GM12891 (cell line): ENCODE measurements at regions not wholly inside any gene's neighbourhood (a gene's known extent, or its start where the extent isn't known, plus 50 kb on each side); places are given as distances from the start of the nearest gene placed in this dataset.

ENCODE experiments used
- PAX5 ChIP-seq: IDR thresholded peaks from 2 replicates; pipeline ENCODE4 v1.6.1; 2011; ENCODE audit warnings: low read length, moderate library complexity, mild to moderate bottlenecking; ENCODE audit not compliant: insufficient read depth, severe bottlenecking
- POLR2A ChIP-seq: IDR thresholded peaks from 2 replicates; pipeline ENCODE4 v1.6.1; 2011; ENCODE audit warnings: low read depth, low read length, control low read depth
- POLR2AphosphoS5 ChIP-seq: IDR thresholded peaks from 2 replicates; pipeline ENCODE4 v1.6.1; 2011; ENCODE audit warnings: low read depth, low read length, control low read depth
- POU2F2 ChIP-seq: IDR thresholded peaks from 2 replicates; pipeline ENCODE4 v1.6.1; 2011; ENCODE audit warnings: low read depth, mild to moderate bottlenecking, control low read depth, low read length, moderate library complexity
- SPI1 ChIP-seq: IDR thresholded peaks from 2 replicates; pipeline ENCODE4 v1.6.1; 2011; ENCODE audit warnings: low read depth, low read length, control low read depth
- TAF1 ChIP-seq: IDR thresholded peaks from 2 replicates; pipeline ENCODE4 v1.6.1; 2011; ENCODE audit warnings: low read depth, low read length, control low read depth

DNA sequence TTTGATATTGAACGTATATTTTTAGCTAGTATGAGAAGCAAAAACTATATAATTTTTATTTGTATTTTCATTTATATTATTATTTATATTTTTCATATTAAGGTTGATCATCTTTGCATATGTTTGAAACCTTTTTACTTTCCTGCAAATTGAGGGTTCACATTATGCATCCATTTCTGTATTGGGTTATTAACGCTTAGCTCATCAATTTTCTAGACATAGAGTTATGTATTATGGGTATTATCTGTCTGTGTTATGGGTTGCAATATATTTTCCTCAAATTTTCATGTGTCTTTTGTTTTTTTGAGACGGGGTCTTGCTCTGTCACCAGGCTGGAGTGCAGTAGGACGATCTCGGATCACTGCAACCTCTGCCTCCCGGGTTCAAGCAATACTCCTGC lies 2377.0 kb upstream of the WWC1 start:
- TF ChIP-seq TAF1 = no peak
- TF ChIP-seq POLR2A = no peak
- TF ChIP-seq POLR2AphosphoS5 = no peak
- no peak for TF ChIP-seq POU2F2
- no peak for TF ChIP-seq PAX5
- no peak for TF ChIP-seq SPI1
